ENCODE measurements at regions not wholly inside any gene's neighbourhood (a gene's known extent, or its start where the extent isn't known, plus 50 kb on each side); places are given as distances from the start of the nearest gene placed in this dataset.

- Histone ChIP-seq H3K27ac (replicated peaks in 1 of 4) (no peak overlapping the region), H3K4me1 (no peaks in the 10 kb centered on the region), H3K4me3 (no peak overlapping the region), H3K9me3 (peaks cover 0 to 7% (median 0%) of the 10 kb centered on the region in 4 donors), H3K27me3 (no peaks in the 10 kb centered on the region), H3K36me3 (no peaks in the 10 kb centered on the region)
- intact Hi-C loops (cut with DNase I): no loop called here
- TF ChIP-seq EP300 (IDR thresholded peaks at IDR 0.05) (no peak), CTCF (IDR thresholded peaks at IDR 0.05) (no peak), POLR2AphosphoS5 (IDR thresholded peaks at IDR 0.05) (no peak), POLR2A (IDR thresholded peaks at IDR 0.05; ENCODE audit: low read depth) (no peak)
- DNase-seq (ENCODE audit: extremely low spot score): no peak
Observed at GRCh38 chr10:31591569-31591968, 272.6 kb downstream of the ZEB1 start.

- Histone ChIP-seq H3K27me3 (no peaks in the 10 kb centered on the region), H3K36me3 (no peaks in the 10 kb centered on the region), H3K4me1 (peaks cover 0 to under 1% (median 0%) of the 10 kb centered on the region in 4 donors), H3K4me3 (no peak overlapping the region), H3K27ac (replicated peaks in 1 of 4) (no peak overlapping the region), H3K9me3 (peaks cover 0 to 7% (median 0%) of the 10 kb centered on the region in 4 donors)
- TF ChIP-seq POLR2AphosphoS5 (IDR thresholded peaks at IDR 0.05): no peak
- no peak for TF ChIP-seq CTCF (IDR thresholded peaks at IDR 0.05)
- no peak for DNase-seq (ENCODE audit: extremely low spot score)
- WGBS: 63% methylated on average over 6 of the region's 6 CpGs
- intact Hi-C loops (cut with DNase I): no loop called here
Observed at GRCh38 chr10:31590023-31590800, 271.2 kb downstream of the ZEB1 start.

GRCh38 chr10:31587691-31588090 lies 268.7 kb downstream of the ZEB1 start:
- Histone ChIP-seq H3K27ac (replicated peaks in 1 of 4) (no peak overlapping the region), H3K4me3 (no peak overlapping the region), H3K9me3 (peaks cover 0 to 7% (median 0%) of the 10 kb centered on the region in 4 donors), H3K4me1 (peaks cover 20 to 26% (median 24%) of the 10 kb centered on the region in 4 donors), H3K36me3 (no peaks in the 10 kb centered on the region), H3K27me3 (no peaks in the 10 kb centered on the region)
- intact Hi-C loops (cut with DNase I): no loop called here
- TF ChIP-seq POLR2AphosphoS5 (IDR thresholded peaks at IDR 0.05) (no peak), CTCF (IDR thresholded peaks at IDR 0.05) (no peak), POLR2A (IDR thresholded peaks at IDR 0.05; ENCODE audit: low read depth) (no peak), EP300 (IDR thresholded peaks at IDR 0.05) (no peak)
- DNase-seq (ENCODE audit: extremely low spot score): peak; percentile 17
- 94% methylated on average over 9 of the region's 9 CpGs for WGBS

GRCh38 chr10:31586723-31587638 lies 268.0 kb downstream of the ZEB1 start:
- H3K4me1 ChIP-seq: peaks cover 27 to 33% (median 31%) of the 10 kb centered on the region in 4 donors
- H3K36me3 ChIP-seq: no peaks in the 10 kb centered on the region
- TF ChIP-seq EP300 (IDR thresholded peaks at IDR 0.05) (no peak), CTCF (IDR thresholded peaks at IDR 0.05) (no peak), POLR2AphosphoS5 (IDR thresholded peaks at IDR 0.05) (no peak), POLR2A (IDR thresholded peaks at IDR 0.05; ENCODE audit: low read depth) (no peak)
- no peaks in the 10 kb centered on the region for H3K27me3 ChIP-seq
- 95% methylated on average over 12 of the region's 22 CpGs for WGBS
- peak; percentile 91 for DNase-seq (ENCODE audit: extremely low spot score)
- intact Hi-C loops (cut with DNase I): no loop called here
- peaks cover 0 to 4% (median 0%) of the 10 kb centered on the region in 4 donors for H3K9me3 ChIP-seq
- H3K27ac ChIP-seq (replicated peaks in 1 of 4): no peak overlapping the region
- no peak overlapping the region for H3K4me3 ChIP-seq

All from esophagus muscularis mucosa (tissue), 4 donors.